HL-60 (cell line): ENCODE measurements at regions not wholly inside any gene's neighbourhood (a gene's known extent, or its start where the extent isn't known, plus 50 kb on each side); places are given as distances from the start of the nearest gene placed in this dataset.

Source experiments
- DNase-seq, 2 experiments: peaks; one replicate each; pipeline ENCODE4 v3.0.0-alpha.2; 2010 to 2020; ENCODE audit warnings: low read depth in 1 of 2, low spot score in 1 of 2
- H3K27ac ChIP-seq: fragments of 250-450 bp; sonication (Bioruptor Pico); replicated peaks from 2 replicates; pipeline ENCODE4 v1.5.1; 2020; ENCODE audit warnings: mild to moderate bottlenecking, moderate library complexity
- H3K27me3 ChIP-seq: fragments of 250-450 bp; sonication (Bioruptor Pico); 2 replicates; pipeline ENCODE4 v1.5.1; 2021; ENCODE audit warnings: mild to moderate bottlenecking, moderate library complexity; ENCODE audit not compliant: insufficient read depth, poor library complexity, severe bottlenecking
- H3K4me3 ChIP-seq: replicated peaks from 2 replicates; pipeline ENCODE4 v1.5.1; 2011; ENCODE audit warnings: mild to moderate bottlenecking, control low read depth, low read length; ENCODE audit not compliant: insufficient read depth
- GABPA ChIP-seq: IDR thresholded peaks from 2 replicates; pipeline ENCODE4 v1.6.1; 2012; ENCODE audit warnings: low read depth
- POLR2AphosphoS5 ChIP-seq: IDR thresholded peaks from 2 replicates; pipeline ENCODE4 v1.6.1; 2012; ENCODE audit warnings: low read depth
- SPI1 ChIP-seq: IDR thresholded peaks from 2 replicates; pipeline ENCODE4 v1.6.1; 2012; ENCODE audit warnings: low read depth, mild to moderate bottlenecking, borderline replicate concordance
- TF ChIP-seq, protein P1 (sequence below): IDR thresholded peaks from one replicate; pipeline ENCODE4 v1.5.1; 2011; ENCODE audit warnings: low read length, control low read depth, inconsistent platforms; ENCODE audit not compliant: insufficient read depth
- TF ChIP-seq, protein P2 (sequence below): IDR thresholded peaks from 2 replicates; pipeline ENCODE4 v1.6.1; 2012; ENCODE audit warnings: low read depth; ENCODE audit not compliant: insufficient replicate concordance

DNA sequence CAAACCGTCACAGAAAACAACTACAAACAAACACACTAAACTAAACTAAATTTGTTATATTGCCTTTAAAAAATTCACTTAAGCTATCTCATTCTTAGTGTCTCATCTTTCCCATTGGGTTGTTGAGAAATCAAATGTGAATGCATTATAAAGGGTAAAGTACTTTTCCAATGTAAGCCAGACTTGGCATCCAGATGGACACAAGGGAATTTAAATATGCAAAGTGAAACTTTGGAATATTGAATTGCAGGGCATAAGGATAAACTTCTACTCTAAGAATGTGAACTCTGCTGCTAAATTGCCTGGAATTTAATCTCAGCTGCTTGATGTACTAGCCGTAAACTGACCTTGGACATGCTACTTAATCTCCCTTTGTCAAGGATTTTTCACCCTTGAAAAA, 1554.6 kb downstream of the CDH8 start:
- DNase-seq, result no peak
- no peaks in the 10 kb centered on the region for H3K27me3 ChIP-seq
- H3K27ac ChIP-seq, result no peak overlapping the region
- no peak overlapping the region for H3K4me3 ChIP-seq
- TF ChIP-seq GABPA, result no peak

DNA sequence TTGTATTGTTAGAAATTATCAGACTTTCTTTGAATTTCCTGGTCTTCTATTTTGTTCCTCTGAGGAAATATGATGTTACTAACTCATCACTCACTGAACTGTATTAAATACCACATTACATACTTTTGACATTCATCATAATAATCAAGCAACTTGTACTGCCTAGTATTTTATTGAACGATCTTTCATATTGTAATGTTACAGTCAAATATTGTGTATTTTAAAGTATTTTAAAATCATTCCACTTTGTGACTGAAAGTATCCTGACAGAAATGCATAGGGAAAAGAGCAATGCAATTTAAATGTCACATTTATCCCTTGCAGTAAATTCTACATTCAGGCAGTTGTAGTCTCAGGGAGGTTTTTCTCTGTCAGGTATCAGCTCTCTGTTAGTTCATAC, 1557.4 kb downstream of the CDH8 start:
- Histone ChIP-seq H3K27ac (no peak overlapping the region), H3K4me3 (no peak overlapping the region)
- TF ChIP-seq GABPA (no peak), SPI1 (no peak), POLR2AphosphoS5 (no peak)
- TF ChIP-seq, protein P1, sequence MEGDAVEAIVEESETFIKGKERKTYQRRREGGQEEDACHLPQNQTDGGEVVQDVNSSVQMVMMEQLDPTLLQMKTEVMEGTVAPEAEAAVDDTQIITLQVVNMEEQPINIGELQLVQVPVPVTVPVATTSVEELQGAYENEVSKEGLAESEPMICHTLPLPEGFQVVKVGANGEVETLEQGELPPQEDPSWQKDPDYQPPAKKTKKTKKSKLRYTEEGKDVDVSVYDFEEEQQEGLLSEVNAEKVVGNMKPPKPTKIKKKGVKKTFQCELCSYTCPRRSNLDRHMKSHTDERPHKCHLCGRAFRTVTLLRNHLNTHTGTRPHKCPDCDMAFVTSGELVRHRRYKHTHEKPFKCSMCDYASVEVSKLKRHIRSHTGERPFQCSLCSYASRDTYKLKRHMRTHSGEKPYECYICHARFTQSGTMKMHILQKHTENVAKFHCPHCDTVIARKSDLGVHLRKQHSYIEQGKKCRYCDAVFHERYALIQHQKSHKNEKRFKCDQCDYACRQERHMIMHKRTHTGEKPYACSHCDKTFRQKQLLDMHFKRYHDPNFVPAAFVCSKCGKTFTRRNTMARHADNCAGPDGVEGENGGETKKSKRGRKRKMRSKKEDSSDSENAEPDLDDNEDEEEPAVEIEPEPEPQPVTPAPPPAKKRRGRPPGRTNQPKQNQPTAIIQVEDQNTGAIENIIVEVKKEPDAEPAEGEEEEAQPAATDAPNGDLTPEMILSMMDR, result no peak
- TF ChIP-seq, protein P2, sequence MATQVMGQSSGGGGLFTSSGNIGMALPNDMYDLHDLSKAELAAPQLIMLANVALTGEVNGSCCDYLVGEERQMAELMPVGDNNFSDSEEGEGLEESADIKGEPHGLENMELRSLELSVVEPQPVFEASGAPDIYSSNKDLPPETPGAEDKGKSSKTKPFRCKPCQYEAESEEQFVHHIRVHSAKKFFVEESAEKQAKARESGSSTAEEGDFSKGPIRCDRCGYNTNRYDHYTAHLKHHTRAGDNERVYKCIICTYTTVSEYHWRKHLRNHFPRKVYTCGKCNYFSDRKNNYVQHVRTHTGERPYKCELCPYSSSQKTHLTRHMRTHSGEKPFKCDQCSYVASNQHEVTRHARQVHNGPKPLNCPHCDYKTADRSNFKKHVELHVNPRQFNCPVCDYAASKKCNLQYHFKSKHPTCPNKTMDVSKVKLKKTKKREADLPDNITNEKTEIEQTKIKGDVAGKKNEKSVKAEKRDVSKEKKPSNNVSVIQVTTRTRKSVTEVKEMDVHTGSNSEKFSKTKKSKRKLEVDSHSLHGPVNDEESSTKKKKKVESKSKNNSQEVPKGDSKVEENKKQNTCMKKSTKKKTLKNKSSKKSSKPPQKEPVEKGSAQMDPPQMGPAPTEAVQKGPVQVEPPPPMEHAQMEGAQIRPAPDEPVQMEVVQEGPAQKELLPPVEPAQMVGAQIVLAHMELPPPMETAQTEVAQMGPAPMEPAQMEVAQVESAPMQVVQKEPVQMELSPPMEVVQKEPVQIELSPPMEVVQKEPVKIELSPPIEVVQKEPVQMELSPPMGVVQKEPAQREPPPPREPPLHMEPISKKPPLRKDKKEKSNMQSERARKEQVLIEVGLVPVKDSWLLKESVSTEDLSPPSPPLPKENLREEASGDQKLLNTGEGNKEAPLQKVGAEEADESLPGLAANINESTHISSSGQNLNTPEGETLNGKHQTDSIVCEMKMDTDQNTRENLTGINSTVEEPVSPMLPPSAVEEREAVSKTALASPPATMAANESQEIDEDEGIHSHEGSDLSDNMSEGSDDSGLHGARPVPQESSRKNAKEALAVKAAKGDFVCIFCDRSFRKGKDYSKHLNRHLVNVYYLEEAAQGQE, result no peak

DNA sequence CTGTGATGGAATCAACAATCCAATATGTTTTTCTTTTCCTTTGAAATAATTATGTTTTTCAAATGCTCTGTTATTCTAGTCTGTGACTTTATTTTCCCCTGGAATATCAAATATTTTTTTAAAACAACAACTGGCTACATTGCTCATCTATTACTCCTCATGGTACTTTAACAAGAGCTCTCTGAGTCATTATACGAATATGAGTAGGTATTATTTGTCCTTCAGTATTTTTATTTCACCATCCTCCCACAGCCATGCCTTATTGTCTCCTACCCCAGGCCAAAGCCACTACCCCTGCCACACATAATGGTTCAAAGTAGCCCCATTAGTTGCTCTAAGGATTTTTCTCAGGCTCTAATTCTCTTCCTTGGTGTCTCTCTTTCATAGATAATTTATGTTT, 1572.3 kb downstream of the CDH8 start:
- H3K27me3 ChIP-seq, result no peaks in the 10 kb centered on the region
- DNase-seq, result no peak
- no peak overlapping the region for H3K27ac ChIP-seq
- TF ChIP-seq GABPA, result no peak
- TF ChIP-seq, protein P1, result no peak
- no peak for TF ChIP-seq SPI1
- TF ChIP-seq, protein P2, result no peak
- no peak for TF ChIP-seq POLR2AphosphoS5
- no peak overlapping the region for H3K4me3 ChIP-seq

More for the DNA sequence above, 1557.4 kb downstream of the CDH8 start:
- DNase-seq, result no peak
- H3K27me3 ChIP-seq, result no peaks in the 10 kb centered on the region

DNA sequence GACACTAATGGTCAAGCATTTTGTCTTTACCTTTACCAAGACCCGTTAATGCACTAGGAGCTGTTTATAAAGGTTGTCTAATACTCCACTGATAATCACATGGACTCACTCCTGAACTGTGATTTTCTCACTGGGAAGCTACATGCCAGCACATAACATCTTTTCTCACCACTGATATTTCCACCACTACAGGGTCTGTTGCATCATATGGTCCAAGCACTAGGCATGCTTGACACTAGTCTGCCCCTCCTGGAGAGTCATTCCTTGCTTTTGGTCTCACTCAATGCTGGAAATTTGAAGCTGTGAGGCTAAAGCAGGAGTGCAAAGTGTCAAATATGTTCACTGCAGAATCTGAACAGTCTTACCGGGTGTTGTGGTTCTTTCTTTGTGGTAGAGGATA, 1576.8 kb downstream of the CDH8 start:
- TF ChIP-seq GABPA, result no peak
- TF ChIP-seq, protein P1, result no peak
- no peak for TF ChIP-seq SPI1
- no peak for TF ChIP-seq POLR2AphosphoS5
- TF ChIP-seq, protein P2, result no peak

More for the DNA sequence above, 1576.8 kb downstream of the CDH8 start:
- no peak for DNase-seq
- no peak overlapping the region for H3K4me3 ChIP-seq
- no peak overlapping the region for H3K27ac ChIP-seq
- no peaks in the 10 kb centered on the region for H3K27me3 ChIP-seq
